Type B pancreatic cell (in vitro differentiated cells): ENCODE measurements at regions not wholly inside any gene's neighbourhood (a gene's known extent, or its start where the extent isn't known, plus 50 kb on each side); places are given as distances from the start of the nearest gene placed in this dataset.

ENCODE experiments used
- DNase-seq: peaks from one replicate; pipeline ENCODE4 v3.0.0; 2021; ENCODE audit warnings: mixed read lengths; ENCODE audit not compliant: unreplicated experiment; ENCODE audit errors: extremely low spot score
- H3K27ac Mint-ChIP-seq: 2 replicates; pipeline ENCODE4 v1.8.0; 2021; ENCODE audit warnings: mild to moderate bottlenecking, mixed read lengths
- H3K27me3 Mint-ChIP-seq: 2 replicates; pipeline ENCODE4 v1.8.0; 2021; ENCODE audit warnings: mixed read lengths
- H3K36me3 Mint-ChIP-seq: 2 replicates; pipeline ENCODE4 v1.8.0; 2021; ENCODE audit warnings: mixed read lengths
- H3K4me1 Mint-ChIP-seq: one replicate; pipeline ENCODE4 v1.8.0; 2021; ENCODE audit warnings: mixed read lengths; ENCODE audit not compliant: unreplicated experiment
- H3K4me3 Mint-ChIP-seq: 2 replicates; pipeline ENCODE4 v1.8.0; 2021; ENCODE audit warnings: mild to moderate bottlenecking, mixed read lengths
- H3K9me3 Mint-ChIP-seq: 2 replicates; pipeline ENCODE4 v1.8.0; 2021; ENCODE audit warnings: mixed read lengths
- CTCF ChIP-seq: fragments of 200-600 bp; sonication (generic); conservative IDR thresholded peaks from 2 replicates; pipeline ENCODE4 v1.5.0; 2021; ENCODE audit warnings: antibody characterized with exemption, mild to moderate bottlenecking

- DNase-seq, result no peak
Observed at GRCh38 chr13:21925720-21926119, 254.8 kb downstream of the FGF9 start.

GRCh38 chr13:21929400-21929799 lies 258.5 kb downstream of the FGF9 start:
- Mint-ChIP-seq H3K36me3 (no peaks in the 10 kb centered on the region), H3K4me3 (no peak overlapping the region), H3K27me3 (peaks cover 7% of the 10 kb centered on the region), H3K27ac (no peak overlapping the region), H3K9me3 (peaks cover 5% of the 10 kb centered on the region), H3K4me1 (peaks cover 12% of the 10 kb centered on the region)
- DNase-seq, result no peak
- TF ChIP-seq CTCF, result no peak

More at GRCh38 chr13:21925720-21926119, 254.8 kb downstream of the FGF9 start:
- Mint-ChIP-seq H3K27ac (no peak overlapping the region), H3K27me3 (peaks cover 12% of the 10 kb centered on the region), H3K4me3 (no peak overlapping the region), H3K4me1 (no peaks in the 10 kb centered on the region), H3K36me3 (no peaks in the 10 kb centered on the region), H3K9me3 (peaks cover 5% of the 10 kb centered on the region)
- no peak for TF ChIP-seq CTCF

- Mint-ChIP-seq H3K4me1 (peaks cover 12% of the 10 kb centered on the region), H3K36me3 (no peaks in the 10 kb centered on the region), H3K4me3 (no peak overlapping the region), H3K27ac (no peak overlapping the region), H3K27me3 (peaks cover 3% of the 10 kb centered on the region), H3K9me3 (peaks cover 5% of the 10 kb centered on the region)
- no peak for DNase-seq
- no peak for TF ChIP-seq CTCF
Observed at GRCh38 chr13:21930536-21930935, 259.7 kb downstream of the FGF9 start.

- no peak overlapping the region for H3K27ac Mint-ChIP-seq
- no peaks in the 10 kb centered on the region for H3K36me3 Mint-ChIP-seq
- no peaks in the 10 kb centered on the region for H3K27me3 Mint-ChIP-seq
- no peak for TF ChIP-seq CTCF
- H3K9me3 Mint-ChIP-seq, result peaks cover 5% of the 10 kb centered on the region
- H3K4me1 Mint-ChIP-seq, result peaks cover 12% of the 10 kb centered on the region
- no peak for DNase-seq
- H3K4me3 Mint-ChIP-seq, result no peak overlapping the region
Observed at GRCh38 chr13:21932578-21932977, 261.7 kb downstream of the FGF9 start.

- H3K36me3 Mint-ChIP-seq, result no peaks in the 10 kb centered on the region
- peaks cover 2% of the 10 kb centered on the region for H3K9me3 Mint-ChIP-seq
- H3K27ac Mint-ChIP-seq, result no peak overlapping the region
Observed at GRCh38 chr13:21932996-21933395, 262.1 kb downstream of the FGF9 start.

More at GRCh38 chr13:21932996-21933395, 262.1 kb downstream of the FGF9 start:
- peaks cover 3% of the 10 kb centered on the region for H3K27me3 Mint-ChIP-seq
- no peak for DNase-seq
- no peak for TF ChIP-seq CTCF
- no peak overlapping the region for H3K4me3 Mint-ChIP-seq
- peaks cover 12% of the 10 kb centered on the region for H3K4me1 Mint-ChIP-seq
